GM19467 (cell line): ENCODE measurements at regions not wholly inside any gene's neighbourhood (a gene's known extent, or its start where the extent isn't known, plus 50 kb on each side); places are given as distances from the start of the nearest gene placed in this dataset.

Experiments
- ATAC-seq: cut with Tn5 transposase; IDR thresholded peaks from one replicate; pipeline ENCODE4 v1.9.1; 2021; ENCODE audit warnings: mild to moderate bottlenecking, moderate library complexity; ENCODE audit not compliant: unreplicated experiment

- ATAC-seq, result no peak
Observed at GRCh38 chr1:118366286-118366685, 181.3 kb upstream of the SPAG17 start.

- no peak for ATAC-seq
Observed at GRCh38 chr1:118364882-118365281, 179.9 kb upstream of the SPAG17 start.

- ATAC-seq, result no peak
Observed at GRCh38 chr1:118363396-118363795, 178.4 kb upstream of the SPAG17 start.

GRCh38 chr1:118360817-118361216 is 175.8 kb upstream of the SPAG17 start:
- ATAC-seq, result no peak

GRCh38 chr1:118346936-118347335 is 161.9 kb upstream of the SPAG17 start:
- no peak for ATAC-seq

GRCh38 chr1:118340928-118341910 is 156.2 kb upstream of the SPAG17 start:
- no peak for ATAC-seq

GRCh38 chr1:118339400-118340124 is 154.5 kb upstream of the SPAG17 start:
- no peak for ATAC-seq

- ATAC-seq, result no peak
Observed at GRCh38 chr1:118338936-118339335, 153.9 kb upstream of the SPAG17 start.

- ATAC-seq, result no peak
Observed at GRCh38 chr1:118337346-118337745, 152.3 kb upstream of the SPAG17 start.

DNA sequence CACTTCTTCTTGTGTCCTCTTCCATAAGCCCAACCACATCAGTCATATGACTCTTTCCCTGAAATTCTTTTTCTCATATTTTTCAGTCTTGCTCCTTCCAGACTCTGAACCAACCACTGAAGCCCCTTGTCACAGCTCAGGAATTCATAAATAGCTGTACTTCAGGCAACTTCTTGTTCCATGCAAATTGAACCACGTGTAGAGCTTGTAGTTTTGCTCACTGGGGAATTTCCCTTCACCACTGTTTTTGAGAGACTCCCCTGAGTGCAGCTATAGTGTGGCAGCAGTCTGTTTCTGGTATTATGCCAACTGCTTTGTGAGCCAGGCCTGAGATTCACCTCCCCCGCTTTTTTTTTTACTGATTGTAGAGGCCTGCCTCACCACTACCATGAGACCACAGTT is 150.3 kb upstream of the SPAG17 start:
- ATAC-seq, result peak; percentile 72

- ATAC-seq, result no peak
Observed at GRCh38 chr1:118334506-118334905, 149.5 kb upstream of the SPAG17 start.

GRCh38 chr1:118333601-118334210 is 148.7 kb upstream of the SPAG17 start:
- no peak for ATAC-seq

DNA sequence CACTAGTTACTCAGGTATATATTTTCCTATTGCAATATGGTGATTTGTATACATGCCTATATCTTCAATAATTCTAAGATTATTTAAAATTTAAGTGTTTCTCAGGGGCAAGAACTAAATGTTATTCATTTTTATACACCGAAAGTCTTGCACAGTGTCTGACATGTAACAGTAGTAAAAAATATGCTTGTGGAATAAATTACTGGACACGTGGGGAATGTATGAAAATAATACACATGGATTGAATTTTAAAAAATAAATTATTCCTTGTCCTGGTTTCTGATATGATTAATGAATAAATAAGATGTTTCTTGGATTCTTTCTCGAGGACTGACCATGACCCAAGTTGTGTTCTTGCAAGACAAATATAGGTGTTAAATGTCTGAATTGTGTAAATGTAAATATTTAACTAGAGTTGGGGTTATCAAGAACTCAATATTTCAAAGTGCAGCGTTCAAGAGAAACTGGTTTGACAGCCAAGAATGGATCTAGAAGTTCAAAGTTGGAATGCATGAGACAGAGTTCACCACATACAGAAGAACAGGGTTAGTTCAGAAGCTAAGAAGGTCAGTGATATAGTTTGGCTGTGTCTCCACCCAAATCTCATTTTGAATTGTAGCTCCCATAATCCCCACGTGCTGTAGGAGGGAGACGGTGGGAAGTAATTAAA is 142.1 kb upstream of the SPAG17 start:
- ATAC-seq, result no peak

DNA sequence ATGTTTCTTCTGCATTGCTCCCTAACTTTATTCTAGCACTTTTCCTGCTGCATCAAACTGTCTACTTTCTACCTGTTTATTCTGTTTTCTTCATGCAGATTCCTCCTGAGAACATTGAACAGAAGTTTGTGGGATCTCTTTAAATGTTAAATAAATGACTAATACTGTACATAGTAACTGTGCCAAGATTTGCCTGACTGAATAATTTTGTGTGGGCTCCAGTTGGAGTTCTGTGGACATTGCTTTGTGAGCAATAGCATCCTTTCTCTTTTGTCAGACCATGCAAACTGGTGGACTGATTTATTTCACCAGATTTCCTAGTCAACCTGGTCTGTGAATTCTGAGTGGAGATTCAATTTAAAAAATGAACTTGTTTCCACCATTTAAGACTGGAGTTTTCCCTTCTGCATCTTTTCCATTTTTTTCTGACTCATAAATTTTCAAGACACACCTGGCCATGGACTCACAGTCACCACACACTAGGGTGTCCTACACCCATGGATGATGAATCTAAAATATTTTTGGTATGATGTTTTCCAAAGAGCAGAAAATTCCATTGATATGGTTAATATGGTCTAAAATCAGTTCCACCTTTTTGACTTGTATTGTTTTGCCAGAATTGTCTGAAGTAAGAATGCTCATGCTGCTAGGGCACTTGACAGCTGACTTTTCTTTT is 140.7 kb upstream of the SPAG17 start:
- ATAC-seq, result no peak

- no peak for ATAC-seq
Observed at GRCh38 chr1:118323246-118323645, 138.2 kb upstream of the SPAG17 start.

DNA sequence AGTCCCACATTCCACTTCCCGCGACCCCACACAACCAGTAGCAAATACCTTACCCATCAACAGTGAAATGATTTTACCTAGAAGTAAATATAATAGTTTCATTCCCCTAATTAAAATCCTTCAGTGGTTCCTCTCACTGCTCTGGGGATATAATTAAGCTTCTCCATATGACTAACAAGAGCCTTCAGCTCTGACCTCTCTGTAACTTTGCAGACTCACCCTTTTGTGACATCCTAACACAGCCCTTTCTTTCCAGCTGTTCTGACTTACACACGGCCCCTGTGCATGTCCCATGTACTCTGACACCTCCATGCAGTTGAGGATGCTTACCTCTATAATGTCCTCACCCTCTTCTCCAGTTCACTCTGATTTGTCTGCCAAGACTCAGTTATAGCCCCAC is 137.3 kb upstream of the SPAG17 start:
- ATAC-seq, result no peak

DNA sequence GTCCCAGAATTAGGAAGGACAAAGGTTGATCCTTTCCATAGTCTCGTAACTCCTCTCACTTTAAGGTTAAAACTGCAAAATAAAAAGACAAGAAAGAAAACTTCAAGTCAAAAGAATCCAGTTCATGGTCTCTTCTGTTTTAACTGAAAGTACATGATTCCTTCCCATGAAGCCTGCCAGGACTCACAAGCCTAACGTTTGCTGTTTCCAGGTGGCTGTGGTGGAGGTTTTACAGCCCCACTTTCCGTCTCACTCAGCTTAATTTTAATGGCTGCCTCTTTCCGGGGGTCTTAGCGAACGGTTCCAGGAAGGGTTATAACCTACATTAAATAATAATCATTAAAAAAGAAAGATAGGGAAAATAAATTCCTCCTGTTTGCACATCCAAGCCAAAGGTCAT is 136.8 kb upstream of the SPAG17 start:
- ATAC-seq, result no peak

DNA sequence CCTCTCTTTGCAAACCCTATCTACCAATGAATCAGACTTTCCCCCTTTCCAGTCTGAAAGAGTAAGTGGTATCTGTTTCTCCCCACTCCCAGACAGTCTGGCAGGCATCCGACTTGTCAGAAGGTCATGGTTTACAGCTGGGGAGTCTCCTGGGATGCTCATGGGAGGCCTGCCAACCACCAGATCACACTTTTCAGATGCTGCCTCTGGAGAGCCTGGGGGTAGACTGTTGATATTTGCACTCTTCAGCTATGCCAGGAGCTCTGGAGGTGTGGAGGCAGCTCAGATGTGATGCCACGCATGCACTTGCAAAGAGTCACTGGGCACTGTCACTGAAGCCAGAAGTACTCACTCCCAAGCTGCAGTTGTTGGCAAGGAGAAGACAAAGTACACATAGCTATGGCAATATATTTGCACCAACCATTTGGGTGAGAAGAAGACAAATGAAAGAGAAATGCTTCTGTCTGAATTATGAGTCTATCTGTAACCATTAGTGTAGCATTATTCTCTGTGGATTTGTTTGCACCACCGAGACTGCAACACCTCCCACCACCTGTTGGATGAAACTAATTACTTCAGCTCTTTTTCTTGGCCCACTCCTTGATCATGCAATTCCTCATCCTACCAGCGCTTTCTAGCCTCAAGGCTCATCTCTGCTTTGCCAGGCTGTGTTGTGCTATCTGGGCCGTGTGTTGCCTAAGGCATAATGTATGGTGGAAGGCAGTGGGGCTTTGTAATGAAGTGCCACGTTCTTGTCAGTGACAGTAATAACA is 133.0 kb upstream of the SPAG17 start:
- ATAC-seq, result no peak

DNA sequence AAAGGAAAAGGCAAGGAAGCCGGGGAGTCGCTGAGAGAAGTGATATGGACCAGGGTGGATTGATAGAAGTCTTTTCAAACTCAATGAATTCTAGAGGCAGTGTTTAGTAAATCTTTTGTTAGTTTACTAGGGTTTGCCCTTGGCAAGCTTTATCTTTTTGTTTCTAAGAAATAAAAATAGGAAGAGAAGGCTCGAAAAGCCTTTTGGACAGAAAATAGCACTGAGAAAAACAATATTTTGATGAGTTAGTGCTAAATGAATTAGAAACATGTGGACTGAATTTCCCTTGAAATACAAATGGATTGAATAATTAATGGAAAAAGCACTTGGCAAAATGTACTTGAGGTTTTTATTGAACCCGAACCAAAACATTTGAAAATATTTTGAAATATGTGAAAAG is 121.8 kb upstream of the SPAG17 start:
- ATAC-seq, result no peak
